ENCODE measurements at regions not wholly inside any gene's neighbourhood (a gene's known extent, or its start where the extent isn't known, plus 50 kb on each side); places are given as distances from the start of the nearest gene placed in this dataset.

GRCh38 chr2:62321380-62322289 lies 125.7 kb downstream of the B3GNT2 start:
- Histone ChIP-seq H3K4me3 (ENCODE audit: control extremely low read depth in 1 of 5, extremely low read depth in 1 of 5, insufficient read depth in 1 of 5, low read depth in 2 of 5, low read length in 4 of 5) (no peak overlapping the region), H3K4me2 (replicated peaks; ENCODE audit: low read depth, low read length, poor library complexity, severe bottlenecking) (no peak overlapping the region), H3K9ac (ENCODE audit: low read length) (no peak overlapping the region), H3K27ac (ENCODE audit: low read length in 2 of 2) (no peak overlapping the region), H3K36me3 (replicated peaks in 1 of 2; ENCODE audit: control extremely low read depth in 1 of 2, control insufficient read depth in 1 of 2, extremely low read depth in 1 of 2, insufficient read depth in 2 of 2, low read length in 1 of 2) (no peaks in the 10 kb centered on the region), H2AFZ (ENCODE audit: insufficient read depth, low read depth, low read length, poor library complexity, severe bottlenecking) (no peak overlapping the region), H3K9me3 (ENCODE audit: control extremely low read depth in 1 of 3, control insufficient read depth in 2 of 3, insufficient read depth in 1 of 3, low read length in 2 of 3) (peaks cover 2 to 11% (median 9%) of the 10 kb centered on the region in 3 donors), H3K79me2 (ENCODE audit: control insufficient read depth, insufficient read depth, low read length) (no peaks in the 10 kb centered on the region), H3K27me3 (replicated peaks in 1 of 4; ENCODE audit: control extremely low read depth in 1 of 4, control insufficient read depth in 3 of 4, insufficient read depth in 4 of 4, low read length in 3 of 4) (no peaks in the 10 kb centered on the region), H4K20me1 (ENCODE audit: control insufficient read depth, insufficient read depth, low read length, poor library complexity, severe bottlenecking) (no peaks in the 10 kb centered on the region), H3K4me1 (ENCODE audit: control insufficient read depth in 2 of 2, insufficient read depth in 2 of 2, low read length in 2 of 2) (peaks cover 20% of the 10 kb centered on the region in 2 donors)
- CTCF ChIA-PET = no interaction called here
- WGBS (ENCODE audit: insufficient coverage) = 89% methylated on average over 3 of the region's 9 CpGs
- Mint-ChIP-seq H3K27me3 (no peaks in the 10 kb centered on the region), H3K27ac (no peak overlapping the region), H3K4me1 (peaks cover 19% of the 10 kb centered on the region), H3K4me3 (no peak overlapping the region), H3K9me3 (ENCODE audit: insufficient read depth) (peaks cover 6% of the 10 kb centered on the region)
- POLR2A ChIA-PET = no interaction called here
- TF ChIP-seq EZH2 (IDR thresholded peaks at IDR 0.05; ENCODE audit: borderline replicate concordance, insufficient read depth, low read depth, low read length, poor library complexity, severe bottlenecking) = no peak
- no peak for TF ChIP-seq CTCF (IDR thresholded peaks at IDR 0.05)
- intact Hi-C loops (cut with micrococcal nuclease) = no loop called here
- DNase-seq = no peak
- no peak for ATAC-seq (ENCODE audit: low read depth)

- Histone ChIP-seq H3K79me2 (ENCODE audit: control insufficient read depth, insufficient read depth, low read length) (no peaks in the 10 kb centered on the region), H3K27me3 (replicated peaks in 1 of 4; ENCODE audit: control extremely low read depth in 1 of 4, control insufficient read depth in 3 of 4, insufficient read depth in 4 of 4, low read length in 3 of 4) (no peaks in the 10 kb centered on the region), H3K4me1 (ENCODE audit: control insufficient read depth in 2 of 2, insufficient read depth in 2 of 2, low read length in 2 of 2) (peaks cover 25 to 27% of the 10 kb centered on the region in 2 donors), H4K20me1 (ENCODE audit: control insufficient read depth, insufficient read depth, low read length, poor library complexity, severe bottlenecking) (no peaks in the 10 kb centered on the region), H2AFZ (ENCODE audit: insufficient read depth, low read depth, low read length, poor library complexity, severe bottlenecking) (no peak overlapping the region), H3K9me3 (ENCODE audit: control extremely low read depth in 1 of 3, control insufficient read depth in 2 of 3, insufficient read depth in 1 of 3, low read length in 2 of 3) (peaks cover 2 to 11% (median 7%) of the 10 kb centered on the region in 3 donors), H3K9ac (ENCODE audit: low read length) (no peak overlapping the region), H3K4me3 (ENCODE audit: control extremely low read depth in 1 of 5, extremely low read depth in 1 of 5, insufficient read depth in 1 of 5, low read depth in 2 of 5, low read length in 4 of 5) (no peak overlapping the region), H3K36me3 (replicated peaks in 1 of 2; ENCODE audit: control extremely low read depth in 1 of 2, control insufficient read depth in 1 of 2, extremely low read depth in 1 of 2, insufficient read depth in 2 of 2, low read length in 1 of 2) (no peaks in the 10 kb centered on the region), H3K4me2 (replicated peaks; ENCODE audit: low read depth, low read length, poor library complexity, severe bottlenecking) (no peak overlapping the region), H3K27ac (ENCODE audit: low read length in 2 of 2) (no peak overlapping the region)
- Mint-ChIP-seq H3K27ac (peak overlapping the region; percentile 32), H3K4me1 (peaks cover 27% of the 10 kb centered on the region), H3K4me3 (no peak overlapping the region), H3K27me3 (no peaks in the 10 kb centered on the region), H3K9me3 (ENCODE audit: insufficient read depth) (peaks cover 4% of the 10 kb centered on the region)
- DNase-seq (no peak), ATAC-seq (ENCODE audit: low read depth) (no peak)
- intact Hi-C loops (cut with micrococcal nuclease) = no loop called here
- CTCF ChIA-PET = no interaction called here
- WGBS (ENCODE audit: insufficient coverage) = 98% methylated on average over 4 of the region's 6 CpGs
- TF ChIP-seq EZH2 (IDR thresholded peaks at IDR 0.05; ENCODE audit: borderline replicate concordance, insufficient read depth, low read depth, low read length, poor library complexity, severe bottlenecking) (no peak), CTCF (IDR thresholded peaks at IDR 0.05) (no peak)
- POLR2A ChIA-PET = no interaction called here
Measured at GRCh38 chr2:62320657-62321357, 124.9 kb downstream of the B3GNT2 start.

Measured in B cell (primary cell).